Inflammatory macrophage (primary cell): ENCODE measurements at regions not wholly inside any gene's neighbourhood (a gene's known extent, or its start where the extent isn't known, plus 50 kb on each side); places are given as distances from the start of the nearest gene placed in this dataset.

ENCODE experiments used
- DNase-seq, 2 donors: peaks; one replicate each; pipeline ENCODE4 v3.0.0-alpha.2; 2020 to 2022

- no peak for DNase-seq
Observed at GRCh38 chr6:84461461-84461860, 234.0 kb upstream of the CEP162 start.

GRCh38 chr6:84460491-84460890 is 233.0 kb upstream of the CEP162 start:
- DNase-seq = no peak

- no peak for DNase-seq
Observed at GRCh38 chr6:84459401-84459800, 232.0 kb upstream of the CEP162 start.

- DNase-seq = no peak
Observed at GRCh38 chr6:84458271-84458670, 230.8 kb upstream of the CEP162 start.

- DNase-seq = no peak
Observed at GRCh38 chr6:84457276-84457675, 229.8 kb upstream of the CEP162 start.

- no peak for DNase-seq
Observed at GRCh38 chr6:84456803-84457202, 229.4 kb upstream of the CEP162 start.

- no peak for DNase-seq
Observed at GRCh38 chr6:84455511-84456029, 228.1 kb upstream of the CEP162 start.

GRCh38 chr6:84453499-84453898 is 226.1 kb upstream of the CEP162 start:
- DNase-seq = no peak

GRCh38 chr6:84450018-84450417 is 222.6 kb upstream of the CEP162 start:
- no peak for DNase-seq

GRCh38 chr6:84449220-84449619 is 221.8 kb upstream of the CEP162 start:
- no peak for DNase-seq

GRCh38 chr6:84448331-84448730 is 220.9 kb upstream of the CEP162 start:
- DNase-seq = no peak

- no peak for DNase-seq
Observed at GRCh38 chr6:84447651-84448050, 220.2 kb upstream of the CEP162 start.

GRCh38 chr6:84445068-84445467 is 217.6 kb upstream of the CEP162 start:
- no peak for DNase-seq

- no peak for DNase-seq
Observed at GRCh38 chr6:84442208-84442607, 214.8 kb upstream of the CEP162 start.

- DNase-seq = no peak
Observed at GRCh38 chr6:84441456-84441855, 214.0 kb upstream of the CEP162 start.

- DNase-seq = no peak
Observed at GRCh38 chr6:84434550-84434949, 207.1 kb upstream of the CEP162 start.

GRCh38 chr6:84432619-84433018 is 205.2 kb upstream of the CEP162 start:
- DNase-seq = no peak

GRCh38 chr6:84428300-84428907 is 201.0 kb upstream of the CEP162 start:
- peak; percentile 3 to 29 for DNase-seq

- no peak for DNase-seq
Observed at GRCh38 chr6:84425971-84426705, 198.7 kb upstream of the CEP162 start.

GRCh38 chr6:84424956-84425355 is 197.5 kb upstream of the CEP162 start:
- no peak for DNase-seq

GRCh38 chr6:84422380-84422968 is 195.0 kb upstream of the CEP162 start:
- peak in 1 of 2 donors; percentile 4 for DNase-seq

GRCh38 chr6:84421031-84421430 is 193.6 kb upstream of the CEP162 start:
- DNase-seq = no peak

- DNase-seq = no peak
Observed at GRCh38 chr6:84417260-84417659, 189.8 kb upstream of the CEP162 start.
